ENCODE measurements at regions not wholly inside any gene's neighbourhood (a gene's known extent, or its start where the extent isn't known, plus 50 kb on each side); places are given as distances from the start of the nearest gene placed in this dataset.

DNA sequence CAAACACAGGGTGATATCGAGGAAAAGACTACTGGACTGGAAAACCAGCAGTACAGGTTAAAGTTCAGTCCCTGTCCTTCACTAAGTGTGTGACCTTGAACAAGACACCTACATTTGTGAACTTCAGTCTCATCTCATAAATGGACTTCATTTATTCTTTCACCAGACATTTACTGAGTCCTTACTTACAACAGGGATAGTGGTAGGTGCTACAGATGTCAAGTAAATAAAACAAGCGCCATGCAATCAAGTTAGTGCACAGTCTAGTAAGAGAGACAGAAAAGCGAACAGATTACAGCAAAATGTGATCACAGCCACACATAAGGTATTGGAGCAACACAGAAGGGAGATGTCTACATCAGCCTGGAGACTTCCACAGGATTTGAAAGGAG is 413.2 kb downstream of the ACTL7B start:
- TF ChIP-seq, protein P1, sequence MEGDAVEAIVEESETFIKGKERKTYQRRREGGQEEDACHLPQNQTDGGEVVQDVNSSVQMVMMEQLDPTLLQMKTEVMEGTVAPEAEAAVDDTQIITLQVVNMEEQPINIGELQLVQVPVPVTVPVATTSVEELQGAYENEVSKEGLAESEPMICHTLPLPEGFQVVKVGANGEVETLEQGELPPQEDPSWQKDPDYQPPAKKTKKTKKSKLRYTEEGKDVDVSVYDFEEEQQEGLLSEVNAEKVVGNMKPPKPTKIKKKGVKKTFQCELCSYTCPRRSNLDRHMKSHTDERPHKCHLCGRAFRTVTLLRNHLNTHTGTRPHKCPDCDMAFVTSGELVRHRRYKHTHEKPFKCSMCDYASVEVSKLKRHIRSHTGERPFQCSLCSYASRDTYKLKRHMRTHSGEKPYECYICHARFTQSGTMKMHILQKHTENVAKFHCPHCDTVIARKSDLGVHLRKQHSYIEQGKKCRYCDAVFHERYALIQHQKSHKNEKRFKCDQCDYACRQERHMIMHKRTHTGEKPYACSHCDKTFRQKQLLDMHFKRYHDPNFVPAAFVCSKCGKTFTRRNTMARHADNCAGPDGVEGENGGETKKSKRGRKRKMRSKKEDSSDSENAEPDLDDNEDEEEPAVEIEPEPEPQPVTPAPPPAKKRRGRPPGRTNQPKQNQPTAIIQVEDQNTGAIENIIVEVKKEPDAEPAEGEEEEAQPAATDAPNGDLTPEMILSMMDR (IDR thresholded peaks at IDR 0.05; ENCODE audit: insufficient read depth, low read depth, low read length) = no peak
- TF ChIP-seq EZH2 (IDR thresholded peaks at IDR 0.05; ENCODE audit: insufficient read depth, low read length) = no peak

Data from astrocyte (in vitro differentiated cells and primary cell).